ENCODE measurements at regions not wholly inside any gene's neighbourhood (a gene's known extent, or its start where the extent isn't known, plus 50 kb on each side); places are given as distances from the start of the nearest gene placed in this dataset.

- Mint-ChIP-seq H3K36me3 (ENCODE audit: insufficient read depth) (no peaks in the 10 kb centered on the region), H3K27ac (ENCODE audit: low read depth) (no peak overlapping the region), H3K9me3 (no peaks in the 10 kb centered on the region), H3K27me3 (peaks cover 11% of the 10 kb centered on the region), H3K4me3 (no peak overlapping the region), H3K4me1 (no peaks in the 10 kb centered on the region)
- DNase-seq (ENCODE audit: low spot score in 2 of 2), result no peak
- no peak for ATAC-seq (replicated peaks; ENCODE audit: extremely low read depth, poor library complexity, severe bottlenecking)
Observed at GRCh38 chr12:13882176-13882575, 99.2 kb downstream of the GRIN2B start.

- Mint-ChIP-seq H3K4me1 (no peaks in the 10 kb centered on the region), H3K4me3 (no peak overlapping the region), H3K27me3 (peaks cover 11% of the 10 kb centered on the region), H3K9me3 (no peaks in the 10 kb centered on the region), H3K36me3 (ENCODE audit: insufficient read depth) (no peaks in the 10 kb centered on the region), H3K27ac (ENCODE audit: low read depth) (no peak overlapping the region)
- no peak for DNase-seq (ENCODE audit: low spot score in 2 of 2)
- ATAC-seq (replicated peaks; ENCODE audit: extremely low read depth, poor library complexity, severe bottlenecking), result no peak
Observed at GRCh38 chr12:13880613-13881012, 100.8 kb downstream of the GRIN2B start.

- H3K4me1 Mint-ChIP-seq, result no peaks in the 10 kb centered on the region
- H3K9me3 Mint-ChIP-seq, result no peaks in the 10 kb centered on the region
- H3K36me3 Mint-ChIP-seq (ENCODE audit: insufficient read depth), result no peaks in the 10 kb centered on the region
- no peaks in the 10 kb centered on the region for H3K27me3 Mint-ChIP-seq
- H3K4me3 Mint-ChIP-seq, result no peak overlapping the region
- ATAC-seq (replicated peaks; ENCODE audit: extremely low read depth, poor library complexity, severe bottlenecking) (no peak), DNase-seq (ENCODE audit: low spot score in 2 of 2) (no peak)
- H3K27ac Mint-ChIP-seq (ENCODE audit: low read depth), result no peak overlapping the region
Observed at GRCh38 chr12:13875744-13876143, 105.7 kb downstream of the GRIN2B start.

GRCh38 chr12:13870255-13870654 is 111.1 kb downstream of the GRIN2B start:
- no peak for DNase-seq (ENCODE audit: low spot score in 2 of 2)
- ATAC-seq (replicated peaks; ENCODE audit: extremely low read depth, poor library complexity, severe bottlenecking), result no peak
- Mint-ChIP-seq H3K27me3 (peaks cover 34% of the 10 kb centered on the region), H3K27ac (ENCODE audit: low read depth) (no peak overlapping the region), H3K9me3 (no peaks in the 10 kb centered on the region), H3K4me1 (no peaks in the 10 kb centered on the region), H3K36me3 (ENCODE audit: insufficient read depth) (no peaks in the 10 kb centered on the region), H3K4me3 (no peak overlapping the region)

- Mint-ChIP-seq H3K36me3 (ENCODE audit: insufficient read depth) (no peaks in the 10 kb centered on the region), H3K27me3 (peaks cover 21% of the 10 kb centered on the region), H3K4me3 (no peak overlapping the region), H3K27ac (ENCODE audit: low read depth) (no peak overlapping the region), H3K4me1 (no peaks in the 10 kb centered on the region), H3K9me3 (no peaks in the 10 kb centered on the region)
- DNase-seq (ENCODE audit: low spot score in 2 of 2) (no peak), ATAC-seq (replicated peaks; ENCODE audit: extremely low read depth, poor library complexity, severe bottlenecking) (no peak)
Observed at GRCh38 chr12:13864081-13864673, 117.2 kb downstream of the GRIN2B start.

GRCh38 chr12:13857750-13858149 is 123.7 kb downstream of the GRIN2B start:
- Mint-ChIP-seq H3K4me3 (no peak overlapping the region), H3K9me3 (peaks cover 5% of the 10 kb centered on the region), H3K36me3 (ENCODE audit: insufficient read depth) (no peaks in the 10 kb centered on the region), H3K4me1 (no peaks in the 10 kb centered on the region), H3K27ac (ENCODE audit: low read depth) (no peak overlapping the region), H3K27me3 (no peaks in the 10 kb centered on the region)
- DNase-seq (ENCODE audit: low spot score in 2 of 2) (no peak), ATAC-seq (replicated peaks; ENCODE audit: extremely low read depth, poor library complexity, severe bottlenecking) (no peak)

GRCh38 chr12:13853471-13853870 is 127.9 kb downstream of the GRIN2B start:
- no peaks in the 10 kb centered on the region for H3K4me1 Mint-ChIP-seq
- H3K36me3 Mint-ChIP-seq (ENCODE audit: insufficient read depth), result no peaks in the 10 kb centered on the region
- no peak overlapping the region for H3K27ac Mint-ChIP-seq (ENCODE audit: low read depth)
- no peak overlapping the region for H3K4me3 Mint-ChIP-seq
- ATAC-seq (replicated peaks; ENCODE audit: extremely low read depth, poor library complexity, severe bottlenecking) (no peak), DNase-seq (ENCODE audit: low spot score in 2 of 2) (no peak)
- no peaks in the 10 kb centered on the region for H3K27me3 Mint-ChIP-seq
- H3K9me3 Mint-ChIP-seq, result peaks cover 5% of the 10 kb centered on the region

GRCh38 chr12:13851828-13852227 is 129.6 kb downstream of the GRIN2B start:
- DNase-seq (ENCODE audit: low spot score in 2 of 2) (no peak), ATAC-seq (replicated peaks; ENCODE audit: extremely low read depth, poor library complexity, severe bottlenecking) (no peak)
- H3K36me3 Mint-ChIP-seq (ENCODE audit: insufficient read depth), result no peaks in the 10 kb centered on the region
- H3K4me1 Mint-ChIP-seq, result no peaks in the 10 kb centered on the region
- H3K4me3 Mint-ChIP-seq, result no peak overlapping the region
- peaks cover 5% of the 10 kb centered on the region for H3K9me3 Mint-ChIP-seq
- H3K27me3 Mint-ChIP-seq, result peaks cover 11% of the 10 kb centered on the region
- H3K27ac Mint-ChIP-seq (ENCODE audit: low read depth), result no peak overlapping the region

GRCh38 chr12:13849456-13849855 is 131.9 kb downstream of the GRIN2B start:
- Mint-ChIP-seq H3K36me3 (ENCODE audit: insufficient read depth) (no peaks in the 10 kb centered on the region), H3K4me1 (no peaks in the 10 kb centered on the region), H3K27ac (ENCODE audit: low read depth) (no peak overlapping the region), H3K4me3 (no peak overlapping the region), H3K9me3 (no peaks in the 10 kb centered on the region), H3K27me3 (peaks cover 19% of the 10 kb centered on the region)
- ATAC-seq (replicated peaks; ENCODE audit: extremely low read depth, poor library complexity, severe bottlenecking) (no peak), DNase-seq (ENCODE audit: low spot score in 2 of 2) (no peak)

GRCh38 chr12:13843841-13844240 is 137.6 kb downstream of the GRIN2B start:
- no peak overlapping the region for H3K27ac Mint-ChIP-seq (ENCODE audit: low read depth)
- H3K36me3 Mint-ChIP-seq (ENCODE audit: insufficient read depth), result no peaks in the 10 kb centered on the region
- ATAC-seq (replicated peaks; ENCODE audit: extremely low read depth, poor library complexity, severe bottlenecking) (no peak), DNase-seq (ENCODE audit: low spot score in 2 of 2) (no peak)
- H3K27me3 Mint-ChIP-seq, result peaks cover 19% of the 10 kb centered on the region
- H3K9me3 Mint-ChIP-seq, result no peaks in the 10 kb centered on the region
- no peaks in the 10 kb centered on the region for H3K4me1 Mint-ChIP-seq
- H3K4me3 Mint-ChIP-seq, result no peak overlapping the region

- H3K27me3 Mint-ChIP-seq, result peaks cover 3% of the 10 kb centered on the region
- no peak overlapping the region for H3K4me3 Mint-ChIP-seq
- H3K27ac Mint-ChIP-seq (ENCODE audit: low read depth), result no peak overlapping the region
- DNase-seq (ENCODE audit: low spot score in 2 of 2) (no peak), ATAC-seq (replicated peaks; ENCODE audit: extremely low read depth, poor library complexity, severe bottlenecking) (no peak)
- no peaks in the 10 kb centered on the region for H3K36me3 Mint-ChIP-seq (ENCODE audit: insufficient read depth)
- no peaks in the 10 kb centered on the region for H3K4me1 Mint-ChIP-seq
- H3K9me3 Mint-ChIP-seq, result no peaks in the 10 kb centered on the region
Observed at GRCh38 chr12:13841358-13841757, 140.0 kb downstream of the GRIN2B start.

- no peak overlapping the region for H3K4me3 Mint-ChIP-seq
Observed at GRCh38 chr12:13839365-13840336, 141.8 kb downstream of the GRIN2B start.

GRCh38 chr12:13836099-13836498 is 145.3 kb downstream of the GRIN2B start:
- H3K4me3 Mint-ChIP-seq, result no peak overlapping the region
- no peaks in the 10 kb centered on the region for H3K36me3 Mint-ChIP-seq (ENCODE audit: insufficient read depth)
- no peaks in the 10 kb centered on the region for H3K4me1 Mint-ChIP-seq
- DNase-seq (ENCODE audit: low spot score in 2 of 2) (no peak), ATAC-seq (replicated peaks; ENCODE audit: extremely low read depth, poor library complexity, severe bottlenecking) (no peak)
- no peaks in the 10 kb centered on the region for H3K9me3 Mint-ChIP-seq
- no peak overlapping the region for H3K27ac Mint-ChIP-seq (ENCODE audit: low read depth)
- peaks cover 8% of the 10 kb centered on the region for H3K27me3 Mint-ChIP-seq

More at GRCh38 chr12:13839365-13840336, 141.8 kb downstream of the GRIN2B start:
- H3K9me3 Mint-ChIP-seq, result no peaks in the 10 kb centered on the region
- DNase-seq (ENCODE audit: low spot score in 2 of 2) (no peak), ATAC-seq (replicated peaks; ENCODE audit: extremely low read depth, poor library complexity, severe bottlenecking) (no peak)
- H3K4me1 Mint-ChIP-seq, result no peaks in the 10 kb centered on the region
- no peak overlapping the region for H3K27ac Mint-ChIP-seq (ENCODE audit: low read depth)
- H3K27me3 Mint-ChIP-seq, result no peaks in the 10 kb centered on the region
- no peaks in the 10 kb centered on the region for H3K36me3 Mint-ChIP-seq (ENCODE audit: insufficient read depth)

Data from central memory CD8-positive, alpha-beta T cell (primary cell).